ENCODE measurements at regions not wholly inside any gene's neighbourhood (a gene's known extent, or its start where the extent isn't known, plus 50 kb on each side); places are given as distances from the start of the nearest gene placed in this dataset.

DNA sequence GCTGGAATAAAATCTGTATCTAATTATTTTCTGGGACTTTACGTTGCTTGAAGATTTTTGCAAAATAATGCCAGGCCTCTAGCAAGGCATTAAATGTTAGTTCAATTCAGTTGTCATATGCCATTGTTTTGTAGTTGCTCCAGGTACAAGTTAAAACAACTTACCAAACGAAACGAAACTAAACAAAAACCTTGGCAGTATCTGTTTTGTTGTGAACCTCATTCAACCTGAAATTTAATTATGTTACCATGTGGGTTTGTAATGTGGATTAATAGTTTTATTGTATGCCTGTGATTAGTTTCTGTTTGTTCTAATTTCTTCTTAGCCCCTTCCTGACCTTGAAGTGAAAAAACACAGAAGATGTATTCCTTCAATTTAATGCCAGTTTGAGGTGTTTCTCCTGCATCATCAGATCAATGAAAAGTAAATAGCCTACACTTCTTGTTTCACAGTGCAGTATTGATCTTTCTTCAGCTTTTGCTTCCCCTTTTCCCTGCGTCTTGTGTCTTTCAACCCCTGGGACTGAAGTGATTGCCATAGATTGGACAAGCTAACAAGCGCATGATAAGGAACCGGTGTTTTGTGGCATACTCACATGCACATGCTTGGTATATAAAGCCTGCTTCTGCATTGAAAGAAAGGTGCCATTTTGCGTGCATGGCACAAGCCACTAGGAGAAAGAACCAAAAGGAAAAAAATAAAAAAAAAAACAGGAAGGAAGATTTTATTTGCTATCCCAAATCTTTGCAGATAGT is 699.0 kb upstream of the ARRDC3 start:
- Histone ChIP-seq H3K27me3 (ENCODE audit: control insufficient read depth in 1 of 2, insufficient read depth in 1 of 2, low read length in 2 of 2) (no peaks in the 10 kb centered on the region), H3K4me2 (ENCODE audit: low read length, poor library complexity, severe bottlenecking) (no peak overlapping the region), H3K4me1 (ENCODE audit: control insufficient read depth, insufficient read depth, low read depth, low read length) (no peaks in the 10 kb centered on the region), H4K8ac (ENCODE audit: low read length) (no peak overlapping the region), H3K4me3 (ENCODE audit: insufficient read depth in 1 of 2, low read depth in 1 of 2, low read length in 2 of 2) (peak overlapping the region in 1 of 2 experiments; percentile 53), H2BK15ac (ENCODE audit: low read depth, poor library complexity, severe bottlenecking) (no peak overlapping the region), H3K4ac (ENCODE audit: low read depth in 1 of 2, low read length in 2 of 2) (no peak overlapping the region), H2BK12ac (ENCODE audit: low read length in 2 of 2) (no peak overlapping the region), H4K91ac (ENCODE audit: low read length) (no peak overlapping the region), H3K14ac (ENCODE audit: low read length in 2 of 2) (no peak overlapping the region), H3K23ac (ENCODE audit: low read length in 2 of 2) (no peak overlapping the region), H2BK5ac (ENCODE audit: low read depth, low read length, poor library complexity, severe bottlenecking) (no peak overlapping the region), H3K18ac (ENCODE audit: low read depth in 1 of 2, low read length in 2 of 2) (no peak overlapping the region), H2AK5ac (ENCODE audit: low read length, severe bottlenecking) (no peak overlapping the region), H3K79me1 (replicated peaks; ENCODE audit: low read length, poor library complexity, severe bottlenecking) (no peaks in the 10 kb centered on the region), H2BK120ac (ENCODE audit: low read depth, low read length) (no peak overlapping the region), H3K27ac (ENCODE audit: low read length, poor library complexity, severe bottlenecking) (no peak overlapping the region), H2AFZ (ENCODE audit: low read depth, low read length) (no peak overlapping the region), H3K36me3 (ENCODE audit: control insufficient read depth in 1 of 2, insufficient read depth in 2 of 2, low read depth in 1 of 2, low read length in 2 of 2) (no peaks in the 10 kb centered on the region), H3K9me3 (ENCODE audit: control insufficient read depth, low read length) (no peaks in the 10 kb centered on the region), H3K9ac (ENCODE audit: low read length) (peak overlapping the region; percentile 27)
- WGBS: over 99% methylated on average over 5 of the region's 7 CpGs
- no peak for DNase-seq

DNA sequence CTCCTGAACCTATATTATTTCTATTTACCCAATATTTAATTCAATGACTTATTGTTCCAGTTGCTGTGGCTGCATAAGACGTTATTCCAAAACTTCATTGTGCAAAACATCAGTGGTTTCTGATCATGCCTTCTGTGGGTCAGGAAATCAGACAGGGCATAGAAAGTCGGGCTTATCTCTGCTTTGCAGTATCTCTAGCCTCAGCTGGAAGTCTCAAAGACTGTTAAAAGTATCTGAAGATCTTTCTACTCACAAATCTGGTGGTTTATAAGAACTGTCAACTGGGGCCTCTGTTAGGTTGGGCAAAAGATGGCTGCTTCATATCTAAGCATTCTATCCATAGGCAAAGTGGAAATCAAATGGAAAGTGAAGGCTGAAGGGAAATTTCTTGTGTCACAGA is 687.7 kb upstream of the ARRDC3 start:
- no peak overlapping the region for H2BK12ac ChIP-seq (ENCODE audit: low read length in 2 of 2)
- no peak overlapping the region for H3K23ac ChIP-seq (ENCODE audit: low read length in 2 of 2)
- H3K27ac ChIP-seq (ENCODE audit: low read length, poor library complexity, severe bottlenecking): no peak overlapping the region

DNA sequence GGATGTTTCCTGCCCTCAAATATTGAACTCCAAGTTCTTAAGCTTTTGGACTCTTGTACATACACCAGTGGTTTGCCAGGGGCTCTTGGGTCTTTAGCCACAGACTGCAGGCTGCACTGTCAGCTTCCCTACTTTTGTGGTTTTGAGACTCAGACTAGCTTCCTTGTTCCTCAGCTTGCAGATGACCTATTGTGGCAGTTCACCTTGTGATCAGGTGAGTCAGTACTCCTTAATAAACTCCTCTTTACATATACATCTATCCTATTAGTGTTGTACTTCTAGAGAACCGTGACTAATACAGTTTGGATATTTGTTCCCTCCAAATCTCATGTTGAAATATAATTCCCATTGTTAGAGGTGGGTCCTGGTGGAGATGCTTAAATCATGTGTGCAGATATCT is 681.9 kb upstream of the ARRDC3 start:
- Histone ChIP-seq H3K14ac (ENCODE audit: low read length in 2 of 2) (no peak overlapping the region), H3K23ac (ENCODE audit: low read length in 2 of 2) (no peak overlapping the region), H2AK5ac (ENCODE audit: low read length, severe bottlenecking) (no peak overlapping the region), H2BK15ac (ENCODE audit: low read depth, poor library complexity, severe bottlenecking) (no peak overlapping the region), H3K27me3 (ENCODE audit: control insufficient read depth in 1 of 2, insufficient read depth in 1 of 2, low read length in 2 of 2) (no peaks in the 10 kb centered on the region), H2BK12ac (ENCODE audit: low read length in 2 of 2) (no peak overlapping the region), H2AFZ (ENCODE audit: low read depth, low read length) (no peak overlapping the region), H3K9me3 (ENCODE audit: control insufficient read depth, low read length) (peaks cover 5% of the 10 kb centered on the region), H3K9ac (ENCODE audit: low read length) (no peak overlapping the region), H3K4me2 (ENCODE audit: low read length, poor library complexity, severe bottlenecking) (no peak overlapping the region), H3K4me3 (ENCODE audit: insufficient read depth in 1 of 2, low read depth in 1 of 2, low read length in 2 of 2) (no peak overlapping the region), H4K91ac (ENCODE audit: low read length) (no peak overlapping the region), H3K79me1 (replicated peaks; ENCODE audit: low read length, poor library complexity, severe bottlenecking) (no peaks in the 10 kb centered on the region), H3K4me1 (ENCODE audit: control insufficient read depth, insufficient read depth, low read depth, low read length) (no peaks in the 10 kb centered on the region), H2BK120ac (ENCODE audit: low read depth, low read length) (no peak overlapping the region), H3K18ac (ENCODE audit: low read depth in 1 of 2, low read length in 2 of 2) (no peak overlapping the region), H2BK5ac (ENCODE audit: low read depth, low read length, poor library complexity, severe bottlenecking) (no peak overlapping the region), H3K36me3 (ENCODE audit: control insufficient read depth in 1 of 2, insufficient read depth in 2 of 2, low read depth in 1 of 2, low read length in 2 of 2) (no peaks in the 10 kb centered on the region), H3K4ac (ENCODE audit: low read depth in 1 of 2, low read length in 2 of 2) (no peak overlapping the region), H3K27ac (ENCODE audit: low read length, poor library complexity, severe bottlenecking) (no peak overlapping the region), H4K8ac (ENCODE audit: low read length) (no peak overlapping the region)
- DNase-seq: no peak
- WGBS: no CpG with 5 or more reads among the region's 1 CpG

More for the DNA sequence above, 687.7 kb upstream of the ARRDC3 start:
- Histone ChIP-seq H3K79me1 (replicated peaks; ENCODE audit: low read length, poor library complexity, severe bottlenecking) (no peaks in the 10 kb centered on the region), H2AK5ac (ENCODE audit: low read length, severe bottlenecking) (no peak overlapping the region), H3K14ac (ENCODE audit: low read length in 2 of 2) (no peak overlapping the region), H3K9ac (ENCODE audit: low read length) (no peak overlapping the region), H3K9me3 (ENCODE audit: control insufficient read depth, low read length) (no peaks in the 10 kb centered on the region), H3K18ac (ENCODE audit: low read depth in 1 of 2, low read length in 2 of 2) (no peak overlapping the region), H4K91ac (ENCODE audit: low read length) (no peak overlapping the region), H3K4me2 (ENCODE audit: low read length, poor library complexity, severe bottlenecking) (no peak overlapping the region), H2AFZ (ENCODE audit: low read depth, low read length) (no peak overlapping the region), H3K4me1 (ENCODE audit: control insufficient read depth, insufficient read depth, low read depth, low read length) (no peaks in the 10 kb centered on the region), H2BK5ac (ENCODE audit: low read depth, low read length, poor library complexity, severe bottlenecking) (no peak overlapping the region), H3K4ac (ENCODE audit: low read depth in 1 of 2, low read length in 2 of 2) (no peak overlapping the region), H3K4me3 (ENCODE audit: insufficient read depth in 1 of 2, low read depth in 1 of 2, low read length in 2 of 2) (no peak overlapping the region), H2BK15ac (ENCODE audit: low read depth, poor library complexity, severe bottlenecking) (no peak overlapping the region), H3K36me3 (ENCODE audit: control insufficient read depth in 1 of 2, insufficient read depth in 2 of 2, low read depth in 1 of 2, low read length in 2 of 2) (no peaks in the 10 kb centered on the region), H4K8ac (ENCODE audit: low read length) (no peak overlapping the region), H2BK120ac (ENCODE audit: low read depth, low read length) (no peak overlapping the region), H3K27me3 (ENCODE audit: control insufficient read depth in 1 of 2, insufficient read depth in 1 of 2, low read length in 2 of 2) (no peaks in the 10 kb centered on the region)
- WGBS: 69% methylated on average over 2 of the region's 2 CpGs
- no peak for DNase-seq

DNA sequence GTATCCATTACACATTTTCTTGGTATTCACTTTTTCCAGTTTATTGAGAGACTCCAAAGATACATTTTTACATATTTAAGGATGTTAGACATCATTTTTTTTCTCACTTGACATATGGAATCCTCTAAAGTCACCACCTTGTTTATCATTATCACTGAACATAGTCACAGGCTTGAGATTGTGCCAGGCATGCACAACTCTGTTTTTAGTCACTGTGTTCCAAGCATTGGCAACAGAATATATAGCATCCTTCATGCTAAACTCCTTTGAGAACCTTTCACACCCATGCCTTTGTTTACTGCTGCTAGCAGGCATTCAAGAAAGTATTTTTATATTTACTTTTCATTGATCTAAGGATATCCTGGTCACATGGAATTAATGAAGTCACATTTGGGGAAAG is 668.6 kb upstream of the ARRDC3 start:
- Histone ChIP-seq H3K4me3 (ENCODE audit: insufficient read depth in 1 of 2, low read depth in 1 of 2, low read length in 2 of 2) (no peak overlapping the region), H3K9ac (ENCODE audit: low read length) (no peak overlapping the region), H3K79me1 (replicated peaks; ENCODE audit: low read length, poor library complexity, severe bottlenecking) (no peaks in the 10 kb centered on the region), H2BK5ac (ENCODE audit: low read depth, low read length, poor library complexity, severe bottlenecking) (no peak overlapping the region), H3K14ac (ENCODE audit: low read length in 2 of 2) (no peak overlapping the region), H3K36me3 (ENCODE audit: control insufficient read depth in 1 of 2, insufficient read depth in 2 of 2, low read depth in 1 of 2, low read length in 2 of 2) (no peaks in the 10 kb centered on the region), H2AK5ac (ENCODE audit: low read length, severe bottlenecking) (no peak overlapping the region), H3K18ac (ENCODE audit: low read depth in 1 of 2, low read length in 2 of 2) (no peak overlapping the region), H3K4me1 (ENCODE audit: control insufficient read depth, insufficient read depth, low read depth, low read length) (no peaks in the 10 kb centered on the region), H2BK15ac (ENCODE audit: low read depth, poor library complexity, severe bottlenecking) (no peak overlapping the region), H3K9me3 (ENCODE audit: control insufficient read depth, low read length) (peaks cover 13% of the 10 kb centered on the region), H4K91ac (ENCODE audit: low read length) (no peak overlapping the region), H2BK12ac (ENCODE audit: low read length in 2 of 2) (no peak overlapping the region), H3K23ac (ENCODE audit: low read length in 2 of 2) (no peak overlapping the region), H4K8ac (ENCODE audit: low read length) (no peak overlapping the region), H2BK120ac (ENCODE audit: low read depth, low read length) (no peak overlapping the region), H2AFZ (ENCODE audit: low read depth, low read length) (no peak overlapping the region), H3K27ac (ENCODE audit: low read length, poor library complexity, severe bottlenecking) (no peak overlapping the region), H3K4me2 (ENCODE audit: low read length, poor library complexity, severe bottlenecking) (no peak overlapping the region), H3K27me3 (ENCODE audit: control insufficient read depth in 1 of 2, insufficient read depth in 1 of 2, low read length in 2 of 2) (no peaks in the 10 kb centered on the region), H3K4ac (ENCODE audit: low read depth in 1 of 2, low read length in 2 of 2) (no peak overlapping the region)
- no peak for DNase-seq
